MM.1S (cell line): ENCODE measurements at regions not wholly inside any gene's neighbourhood (a gene's known extent, or its start where the extent isn't known, plus 50 kb on each side); places are given as distances from the start of the nearest gene placed in this dataset.

Experiments used
- DNase-seq: peaks from one replicate; pipeline ENCODE4 v3.0.0-alpha.2; 2015
- H2AFZ ChIP-seq: fragments of 300-600 bp; sonication (generic); 2 replicates; pipeline ENCODE4 v1.6.0; 2016; ENCODE audit warnings: antibody characterized with exemption, low read length
- H3F3A ChIP-seq: fragments of 300-600 bp; sonication (generic); 2 replicates; pipeline ENCODE4 v1.6.1; 2016; ENCODE audit warnings: mild to moderate bottlenecking, antibody characterized with exemption, low read length, moderate library complexity, mixed read lengths; ENCODE audit not compliant: insufficient read depth
- H3K27ac ChIP-seq: fragments of 300-600 bp; sonication (generic); 2 replicates; pipeline ENCODE4 v1.5.1; 2016; ENCODE audit warnings: mild to moderate bottlenecking, low read length
- H3K27me3 ChIP-seq: fragments of 300-600 bp; sonication (generic); replicated peaks from 2 replicates; pipeline ENCODE4 v1.6.0; 2016; ENCODE audit warnings: low read length; ENCODE audit not compliant: insufficient read depth
- H3K36me3 ChIP-seq: fragments of 300-600 bp; sonication (generic); replicated peaks from 2 replicates; pipeline ENCODE4 v1.6.1; 2016; ENCODE audit warnings: mild to moderate bottlenecking, low read length, mixed read lengths; ENCODE audit not compliant: insufficient read depth
- H3K4me1 ChIP-seq: fragments of 300-600 bp; sonication (generic); 2 replicates; pipeline ENCODE4 v1.6.1; 2016; ENCODE audit warnings: low read length, mixed read lengths
- H3K4me2 ChIP-seq: fragments of 300-600 bp; sonication (generic); 2 replicates; pipeline ENCODE4 v1.6.0; 2016; ENCODE audit warnings: low read depth, low read length
- H3K4me3 ChIP-seq: fragments of 300-600 bp; sonication (generic); 2 replicates; pipeline ENCODE4 v1.5.1; 2016; ENCODE audit warnings: low read length, mixed read lengths
- H3K79me2 ChIP-seq: fragments of 300-600 bp; sonication (generic); 2 replicates; pipeline ENCODE4 v1.6.1; 2016; ENCODE audit warnings: mixed run types, low read length, mixed read lengths
- H3K9ac ChIP-seq: fragments of 300-600 bp; sonication (generic); 2 replicates; pipeline ENCODE4 v1.6.1; 2016; ENCODE audit warnings: low read length, mixed read lengths
- H3K9me2 ChIP-seq: fragments of 300-600 bp; sonication (generic); replicated peaks from 2 replicates; pipeline ENCODE4 v1.6.1; 2016; ENCODE audit warnings: mild to moderate bottlenecking, low read length, mixed read lengths; ENCODE audit not compliant: insufficient read depth
- H3K9me3 ChIP-seq: fragments of 300-600 bp; sonication (generic); replicated peaks from 2 replicates; pipeline ENCODE4 v1.6.1; 2016; ENCODE audit warnings: mild to moderate bottlenecking, low read length, mixed read lengths; ENCODE audit not compliant: insufficient read depth
- H4K20me1 ChIP-seq: fragments of 300-600 bp; sonication (generic); 2 replicates; pipeline ENCODE4 v1.6.1; 2016; ENCODE audit warnings: mild to moderate bottlenecking, low read length, moderate library complexity, mixed read lengths; ENCODE audit not compliant: insufficient read depth
- CTCF ChIP-seq: fragments of 300-600 bp; sonication (generic); IDR thresholded peaks from 2 replicates; pipeline ENCODE4 v1.5.1; 2016; ENCODE audit warnings: antibody characterized with exemption, low read length, mixed read lengths
- EZH2 ChIP-seq: fragments of 300-600 bp; sonication (generic); optimal IDR thresholded peaks from 2 replicates; pipeline ENCODE3; 2017; ENCODE audit warnings: low read depth, mild to moderate bottlenecking, antibody characterized with exemption, low read length, mixed read lengths
- EZH2phosphoT487 ChIP-seq: fragments of 300-600 bp; sonication (generic); IDR thresholded peaks from 2 replicates; pipeline ENCODE4 v1.6.1; 2018; ENCODE audit warnings: antibody characterized with exemption, low read length

- Histone ChIP-seq H3K4me3 (no peak overlapping the region), H3K79me2 (no peaks in the 10 kb centered on the region), H3K36me3 (no peaks in the 10 kb centered on the region), H3K4me1 (no peaks in the 10 kb centered on the region), H3K27ac (no peak overlapping the region), H3F3A (no peaks in the 10 kb centered on the region), H3K9me2 (no peaks in the 10 kb centered on the region), H3K27me3 (no peaks in the 10 kb centered on the region), H3K4me2 (no peak overlapping the region), H2AFZ (no peak overlapping the region), H4K20me1 (no peaks in the 10 kb centered on the region), H3K9ac (no peak overlapping the region), H3K9me3 (no peaks in the 10 kb centered on the region)
- DNase-seq = no peak
- TF ChIP-seq CTCF = no peak
- no peak for TF ChIP-seq EZH2
- TF ChIP-seq EZH2phosphoT487 = no peak
Observed at GRCh38 chr5:44713446-44713845, 95.3 kb upstream of the MRPS30 start.

GRCh38 chr5:44711901-44712300 is 96.8 kb upstream of the MRPS30 start:
- no peaks in the 10 kb centered on the region for H3K79me2 ChIP-seq
- H3K4me3 ChIP-seq = no peak overlapping the region
- H3K27ac ChIP-seq = no peak overlapping the region
- TF ChIP-seq EZH2 = no peak
- TF ChIP-seq EZH2phosphoT487 = no peak
- TF ChIP-seq CTCF = no peak
- DNase-seq = no peak
- H3K9me2 ChIP-seq = no peaks in the 10 kb centered on the region
- no peak overlapping the region for H3K4me2 ChIP-seq
- no peaks in the 10 kb centered on the region for H4K20me1 ChIP-seq
- H3F3A ChIP-seq = no peaks in the 10 kb centered on the region
- no peaks in the 10 kb centered on the region for H3K4me1 ChIP-seq
- no peaks in the 10 kb centered on the region for H3K9me3 ChIP-seq
- no peak overlapping the region for H2AFZ ChIP-seq
- H3K27me3 ChIP-seq = no peaks in the 10 kb centered on the region
- H3K36me3 ChIP-seq = no peaks in the 10 kb centered on the region
- H3K9ac ChIP-seq = no peak overlapping the region

- no peak for DNase-seq
- no peak overlapping the region for H3K27ac ChIP-seq
- H4K20me1 ChIP-seq = no peaks in the 10 kb centered on the region
- no peaks in the 10 kb centered on the region for H3K36me3 ChIP-seq
- no peaks in the 10 kb centered on the region for H3F3A ChIP-seq
- no peak overlapping the region for H2AFZ ChIP-seq
- no peaks in the 10 kb centered on the region for H3K79me2 ChIP-seq
- no peaks in the 10 kb centered on the region for H3K4me1 ChIP-seq
- H3K4me2 ChIP-seq = no peak overlapping the region
- no peak overlapping the region for H3K9ac ChIP-seq
- no peaks in the 10 kb centered on the region for H3K9me2 ChIP-seq
- TF ChIP-seq EZH2 = no peak
- no peak for TF ChIP-seq CTCF
- no peak for TF ChIP-seq EZH2phosphoT487
- no peaks in the 10 kb centered on the region for H3K27me3 ChIP-seq
- H3K9me3 ChIP-seq = no peaks in the 10 kb centered on the region
- no peak overlapping the region for H3K4me3 ChIP-seq
Observed at GRCh38 chr5:44708602-44709001, 100.1 kb upstream of the MRPS30 start.
